SK-N-MC (cell line): ENCODE measurements at regions not wholly inside any gene's neighbourhood (a gene's known extent, or its start where the extent isn't known, plus 50 kb on each side); places are given as distances from the start of the nearest gene placed in this dataset.

ENCODE experiments used
- EZH2 ChIP-seq: fragments of 200-600 bp; sonication (generic); IDR thresholded peaks from one replicate; pipeline ENCODE4 v1.6.1; 2017; ENCODE audit warnings: antibody characterized with exemption
- FOXP2 ChIP-seq: optimal IDR thresholded peaks from 2 replicates; pipeline ENCODE3; 2011; ENCODE audit warnings: mild to moderate bottlenecking, moderate library complexity; ENCODE audit not compliant: insufficient read depth; ENCODE audit errors: extremely low read length, control extremely low read depth
- POLR2AphosphoS5 ChIP-seq: IDR thresholded peaks from 2 replicates; pipeline ENCODE4 v1.6.1; 2012; ENCODE audit warnings: mild to moderate bottlenecking, low read depth, low read length, borderline replicate concordance

DNA sequence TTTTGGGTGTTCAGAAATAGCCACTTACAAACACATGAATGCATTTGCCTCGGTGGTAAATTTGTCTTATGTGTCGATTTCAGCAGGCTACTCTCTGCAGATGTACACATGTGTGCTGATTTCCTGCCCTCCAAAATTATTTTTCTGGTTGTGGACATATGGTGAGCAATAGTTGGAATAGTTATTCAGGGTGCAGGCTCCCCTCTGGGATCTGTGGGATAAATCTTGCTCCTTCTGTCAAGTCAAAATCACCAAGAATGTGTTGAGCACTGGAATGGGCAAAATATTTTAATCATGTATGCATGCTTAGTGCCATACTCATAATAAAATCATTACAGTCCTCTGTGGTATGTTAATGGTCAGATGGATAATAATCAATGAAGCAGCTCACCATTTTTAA lies 684.5 kb downstream of the BCL11A start:
- TF ChIP-seq POLR2AphosphoS5 = no peak
- TF ChIP-seq FOXP2 = no peak
- TF ChIP-seq EZH2 = no peak
